BJ (cell line): ENCODE measurements at regions not wholly inside any gene's neighbourhood (a gene's known extent, or its start where the extent isn't known, plus 50 kb on each side); places are given as distances from the start of the nearest gene placed in this dataset.

Experiments used
- CTCF ChIA-PET: fragments of 350-600 bp; formaldehyde crosslinking; extraction: SDS; loops from one replicate; lab custom pipeline; 2021; ENCODE audit warnings: antibody characterized with exemption, inconsistent platforms; lab: Yijun Ruan, JAX
- POLR2A ChIA-PET: fragments of 300-600 bp; sonication (Branson Sonifier 250); formaldehyde crosslinking; extraction: SDS; loops from one replicate; lab custom pipeline; 2021; ENCODE audit warnings: antibody characterized with exemption; lab: Charles Lee
- DNase-seq: peaks from one replicate; pipeline ENCODE4 v3.0.0-alpha.2; 2011; ENCODE audit warnings: low read depth
- H3K27me3 ChIP-seq: 2 replicates; pipeline ENCODE4 v1.6.0; 2011; ENCODE audit warnings: low read length; ENCODE audit not compliant: control insufficient read depth, insufficient read depth
- H3K36me3 ChIP-seq: 2 replicates; pipeline ENCODE4 v1.5.1; 2011; ENCODE audit warnings: low read length; ENCODE audit not compliant: control insufficient read depth, insufficient read depth
- H3K4me3 ChIP-seq: 2 replicates; pipeline ENCODE4 v1.5.1; 2011; ENCODE audit warnings: low read depth, mild to moderate bottlenecking, control low read depth, low read length
- TF ChIP-seq, protein P1 (sequence below): IDR thresholded peaks from 2 replicates; pipeline ENCODE4 v1.5.1; 2011; ENCODE audit warnings: low read depth, mild to moderate bottlenecking, control low read depth, inconsistent platforms, low read length, moderate library complexity; ENCODE audit not compliant: insufficient read depth

DNA sequence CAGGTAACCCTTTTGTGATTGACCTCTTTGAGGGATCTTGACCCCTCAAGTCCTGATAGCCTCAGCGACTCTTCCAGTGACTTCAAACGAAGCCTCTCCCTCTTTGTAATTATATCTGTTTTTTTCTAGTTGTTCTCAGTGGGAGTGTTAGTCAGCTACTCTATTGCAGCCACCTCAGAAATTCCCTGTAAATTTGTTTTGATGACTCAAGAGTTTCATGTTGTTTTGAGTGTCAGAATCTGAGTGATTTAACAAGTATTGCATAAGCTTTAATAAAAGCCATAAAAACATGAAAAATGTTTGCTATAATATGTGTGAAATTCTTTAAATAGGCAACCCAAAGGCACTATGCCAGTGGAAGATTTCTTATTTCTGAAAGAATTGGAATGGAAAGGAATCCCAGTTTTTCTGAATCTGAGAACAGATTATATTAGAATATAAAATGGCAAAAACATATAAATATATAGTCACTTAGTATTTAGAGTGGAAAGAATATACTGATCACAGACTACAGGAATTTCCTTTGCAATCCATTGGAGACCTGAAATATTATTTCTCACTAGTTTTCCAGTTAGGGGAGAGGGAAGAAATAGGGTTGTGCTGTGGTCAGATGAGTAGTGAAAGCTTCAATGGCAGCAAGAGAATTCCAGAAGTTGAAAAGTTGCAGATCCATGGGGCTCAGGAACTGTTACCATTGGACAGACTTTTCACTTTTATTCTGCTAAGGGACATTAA is 94.4 kb upstream of the SEMA3C start:
- DNase-seq, result peak; percentile 11
- Histone ChIP-seq H3K36me3 (no peaks in the 10 kb centered on the region), H3K27me3 (no peaks in the 10 kb centered on the region), H3K4me3 (no peak overlapping the region)
- TF ChIP-seq, protein P1, sequence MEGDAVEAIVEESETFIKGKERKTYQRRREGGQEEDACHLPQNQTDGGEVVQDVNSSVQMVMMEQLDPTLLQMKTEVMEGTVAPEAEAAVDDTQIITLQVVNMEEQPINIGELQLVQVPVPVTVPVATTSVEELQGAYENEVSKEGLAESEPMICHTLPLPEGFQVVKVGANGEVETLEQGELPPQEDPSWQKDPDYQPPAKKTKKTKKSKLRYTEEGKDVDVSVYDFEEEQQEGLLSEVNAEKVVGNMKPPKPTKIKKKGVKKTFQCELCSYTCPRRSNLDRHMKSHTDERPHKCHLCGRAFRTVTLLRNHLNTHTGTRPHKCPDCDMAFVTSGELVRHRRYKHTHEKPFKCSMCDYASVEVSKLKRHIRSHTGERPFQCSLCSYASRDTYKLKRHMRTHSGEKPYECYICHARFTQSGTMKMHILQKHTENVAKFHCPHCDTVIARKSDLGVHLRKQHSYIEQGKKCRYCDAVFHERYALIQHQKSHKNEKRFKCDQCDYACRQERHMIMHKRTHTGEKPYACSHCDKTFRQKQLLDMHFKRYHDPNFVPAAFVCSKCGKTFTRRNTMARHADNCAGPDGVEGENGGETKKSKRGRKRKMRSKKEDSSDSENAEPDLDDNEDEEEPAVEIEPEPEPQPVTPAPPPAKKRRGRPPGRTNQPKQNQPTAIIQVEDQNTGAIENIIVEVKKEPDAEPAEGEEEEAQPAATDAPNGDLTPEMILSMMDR, result no peak
- POLR2A ChIA-PET, result interaction anchor here (0.6 kb wide), 1 partner anchor 40 kb away, joined by 4 read pairs; no protein-coding TSS in a partner anchor
- CTCF ChIA-PET, result no interaction called here

GRCh38 chr7:81008901-81009300 is 90.0 kb upstream of the SEMA3C start:
- H3K36me3 ChIP-seq, result no peaks in the 10 kb centered on the region
- no peaks in the 10 kb centered on the region for H3K27me3 ChIP-seq
- TF ChIP-seq, protein P1, result no peak
- no peak overlapping the region for H3K4me3 ChIP-seq
- DNase-seq, result no peak
- POLR2A ChIA-PET, result no interaction called here
- CTCF ChIA-PET, result no interaction called here

GRCh38 chr7:81007051-81007450 is 88.2 kb upstream of the SEMA3C start:
- DNase-seq, result no peak
- Histone ChIP-seq H3K36me3 (no peaks in the 10 kb centered on the region), H3K4me3 (no peak overlapping the region), H3K27me3 (no peaks in the 10 kb centered on the region)
- TF ChIP-seq, protein P1, result no peak
- ChIA-PET CTCF (no interaction called here), POLR2A (no interaction called here)

- ChIA-PET POLR2A (no interaction called here), CTCF (no interaction called here)
- Histone ChIP-seq H3K27me3 (no peaks in the 10 kb centered on the region), H3K4me3 (no peak overlapping the region), H3K36me3 (no peaks in the 10 kb centered on the region)
- no peak for DNase-seq
- TF ChIP-seq, protein P1, result no peak
Measured at GRCh38 chr7:81005254-81005653, 86.4 kb upstream of the SEMA3C start.

DNA sequence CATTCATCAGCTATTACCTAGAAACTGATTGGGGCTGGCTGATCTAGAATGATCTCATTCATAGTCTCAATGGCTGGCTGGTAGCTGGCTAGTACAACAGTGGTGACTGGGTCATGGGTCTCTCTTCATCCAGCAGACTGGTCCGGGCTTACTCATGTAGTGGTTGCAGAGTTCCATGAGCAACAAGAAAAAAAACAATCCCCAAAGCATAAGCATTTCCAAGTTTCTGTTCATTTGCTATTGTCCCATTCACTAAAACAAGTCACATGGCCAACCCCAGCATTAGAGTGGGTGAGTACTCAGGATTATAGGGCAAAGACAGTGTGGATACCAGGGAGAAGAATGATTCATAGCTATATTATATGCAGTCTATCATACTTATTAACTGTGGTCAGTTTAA is 85.2 kb upstream of the SEMA3C start:
- CTCF ChIA-PET, result no interaction called here
- H3K4me3 ChIP-seq, result no peak overlapping the region
- POLR2A ChIA-PET, result no interaction called here
- no peak for DNase-seq
- TF ChIP-seq, protein P1, result no peak
- no peaks in the 10 kb centered on the region for H3K27me3 ChIP-seq
- H3K36me3 ChIP-seq, result no peaks in the 10 kb centered on the region
